Vagina (tissue), 2 donors: ENCODE measurements at regions not wholly inside any gene's neighbourhood (a gene's known extent, or its start where the extent isn't known, plus 50 kb on each side); places are given as distances from the start of the nearest gene placed in this dataset.

Experiments used
- POLR2A ChIP-seq, 2 donors: fragments of 450-650 bp; IDR thresholded peaks; one replicate each; pipeline ENCODE4 v1.6.1; 2017; ENCODE audit warnings: antibody characterized with exemption in 2 of 2, mild to moderate bottlenecking in 2 of 2, moderate library complexity in 2 of 2
- TF ChIP-seq, protein P1 (sequence below), 3 experiments: fragments of 450-650 bp in 2 of 3; fragments of 200-600 bp in 1 of 3; sonication (generic) in 1 of 3; IDR thresholded peaks; one replicate each; pipeline ENCODE4 v1.5.1; 2017 to 2019; ENCODE audit warnings: antibody characterized with exemption in 3 of 3, mild to moderate bottlenecking in 2 of 3, moderate library complexity in 2 of 3

DNA sequence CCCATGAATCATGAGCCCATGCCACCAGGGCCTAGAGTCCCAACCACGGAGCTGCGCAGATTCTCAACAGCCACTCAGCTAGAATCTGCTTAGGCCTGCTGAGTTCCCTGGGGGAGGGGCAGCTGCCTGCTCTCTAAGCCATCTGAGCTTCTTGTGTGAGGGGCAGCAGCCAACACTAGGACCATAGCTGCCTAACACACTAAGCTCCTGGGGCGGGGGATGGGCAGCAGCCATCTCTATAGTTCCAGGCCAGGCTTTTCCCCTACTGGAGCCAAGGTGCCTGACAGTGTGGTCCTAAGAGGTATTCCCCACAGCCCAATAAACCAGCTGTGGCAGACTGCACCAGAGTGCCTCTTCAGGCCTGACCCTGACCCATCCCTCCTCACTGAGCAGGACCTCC is 255.9 kb upstream of the ACO1 start:
- TF ChIP-seq, protein P1, sequence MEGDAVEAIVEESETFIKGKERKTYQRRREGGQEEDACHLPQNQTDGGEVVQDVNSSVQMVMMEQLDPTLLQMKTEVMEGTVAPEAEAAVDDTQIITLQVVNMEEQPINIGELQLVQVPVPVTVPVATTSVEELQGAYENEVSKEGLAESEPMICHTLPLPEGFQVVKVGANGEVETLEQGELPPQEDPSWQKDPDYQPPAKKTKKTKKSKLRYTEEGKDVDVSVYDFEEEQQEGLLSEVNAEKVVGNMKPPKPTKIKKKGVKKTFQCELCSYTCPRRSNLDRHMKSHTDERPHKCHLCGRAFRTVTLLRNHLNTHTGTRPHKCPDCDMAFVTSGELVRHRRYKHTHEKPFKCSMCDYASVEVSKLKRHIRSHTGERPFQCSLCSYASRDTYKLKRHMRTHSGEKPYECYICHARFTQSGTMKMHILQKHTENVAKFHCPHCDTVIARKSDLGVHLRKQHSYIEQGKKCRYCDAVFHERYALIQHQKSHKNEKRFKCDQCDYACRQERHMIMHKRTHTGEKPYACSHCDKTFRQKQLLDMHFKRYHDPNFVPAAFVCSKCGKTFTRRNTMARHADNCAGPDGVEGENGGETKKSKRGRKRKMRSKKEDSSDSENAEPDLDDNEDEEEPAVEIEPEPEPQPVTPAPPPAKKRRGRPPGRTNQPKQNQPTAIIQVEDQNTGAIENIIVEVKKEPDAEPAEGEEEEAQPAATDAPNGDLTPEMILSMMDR (IDR thresholded peaks at IDR 0.05) = no peak
- TF ChIP-seq POLR2A (IDR thresholded peaks at IDR 0.05) = no peak
